ENCODE measurements at regions not wholly inside any gene's neighbourhood (a gene's known extent, or its start where the extent isn't known, plus 50 kb on each side); places are given as distances from the start of the nearest gene placed in this dataset.

- TF ChIP-seq CTCF (IDR thresholded peaks at IDR 0.05; ENCODE audit: insufficient read depth, low read length, poor library complexity, severe bottlenecking) = no peak
- TF ChIP-seq EZH2phosphoT487 (conservative IDR thresholded peaks at IDR 0.05; ENCODE audit: low read length) = no peak
These were observed 717.5 kb upstream of the LRFN5 start for GRCh38 chr14:40889126-40889525.
